CD14-positive monocyte (primary cell): ENCODE measurements at regions not wholly inside any gene's neighbourhood (a gene's known extent, or its start where the extent isn't known, plus 50 kb on each side); places are given as distances from the start of the nearest gene placed in this dataset.

Experiments used
- DNase-seq, 3 donors: peaks; one replicate each; pipeline ENCODE4 v3.0.0-alpha.2; 2011 to 2022
- H2AFZ ChIP-seq: 2 replicates; pipeline ENCODE4 v1.6.0; 2012; ENCODE audit warnings: mild to moderate bottlenecking, low read depth, low read length, inconsistent platforms; ENCODE audit not compliant: insufficient read depth, poor library complexity, severe bottlenecking
- H3K27ac ChIP-seq, 2 donors: 1 replicate in 1 of 2; 2 replicates in 1 of 2; pipeline ENCODE4 v1.5.1; 2012 to 2013; ENCODE audit warnings: low read length in 2 of 2, control low read depth in 1 of 2, inconsistent platforms in 1 of 2, low read depth in 1 of 2, mild to moderate bottlenecking in 1 of 2
- H3K27me3 ChIP-seq, 2 donors: one replicate each; pipeline versions ENCODE4 v1.6.0 to v1.6.1; 2011 to 2013; ENCODE audit warnings: low read length in 2 of 2; ENCODE audit not compliant: control insufficient read depth in 2 of 2, insufficient read depth in 2 of 2
- H3K36me3 ChIP-seq, 2 donors: replicated peaks in 1 of 2; 1 replicate in 1 of 2; 2 replicates in 1 of 2; pipeline versions ENCODE4 v1.5.1 to v1.6.1; 2012 to 2013; ENCODE audit warnings: low read length in 2 of 2, control low read depth in 1 of 2, inconsistent platforms in 1 of 2, mild to moderate bottlenecking in 1 of 2; ENCODE audit not compliant: insufficient read depth in 2 of 2, control insufficient read depth in 1 of 2
- H3K4me1 ChIP-seq, 2 donors: 1 replicate in 1 of 2; 2 replicates in 1 of 2; pipeline versions ENCODE4 v1.5.1 to v1.6.1; 2012 to 2013; ENCODE audit warnings: low read length in 2 of 2, control low read depth in 1 of 2, inconsistent platforms in 1 of 2, mild to moderate bottlenecking in 1 of 2, moderate library complexity in 1 of 2; ENCODE audit not compliant: insufficient read depth in 2 of 2, control insufficient read depth in 1 of 2
- H3K4me2 ChIP-seq: replicated peaks from 2 replicates; pipeline ENCODE3; 2012; ENCODE audit warnings: low read length, moderate library complexity, mild to moderate bottlenecking; ENCODE audit not compliant: poor library complexity, severe bottlenecking; ENCODE audit errors: extremely low read depth
- H3K4me3 ChIP-seq, 3 experiments: fragments of 200-600 bp in 1 of 3; sonication (generic) in 1 of 3; replicated peaks in 1 of 3; 1 replicate in 2 of 3; 2 replicates in 1 of 3; pipeline ENCODE4 v1.5.1; 2011 to 2013; ENCODE audit warnings: low read length in 3 of 3, mild to moderate bottlenecking in 3 of 3, control low read depth in 2 of 3, low read depth in 2 of 3, inconsistent platforms in 1 of 3, moderate library complexity in 1 of 3
- H3K79me2 ChIP-seq: 2 replicates; pipeline ENCODE4 v1.6.0; 2012; ENCODE audit warnings: mild to moderate bottlenecking, control low read depth, inconsistent platforms, low read length, moderate library complexity; ENCODE audit not compliant: insufficient read depth
- H3K9ac ChIP-seq: 2 replicates; pipeline ENCODE4 v1.6.0; 2017; ENCODE audit warnings: low read length, mild to moderate bottlenecking; ENCODE audit not compliant: insufficient read depth, poor library complexity, severe bottlenecking
- H3K9me3 ChIP-seq, 2 donors: replicated peaks in 1 of 2; 1 replicate in 1 of 2; 2 replicates in 1 of 2; pipeline versions ENCODE4 v1.5.1 to v1.6.1; 2012 to 2013; ENCODE audit warnings: low read length in 2 of 2, control low read depth in 1 of 2; ENCODE audit not compliant: control insufficient read depth in 1 of 2, insufficient read depth in 1 of 2
- H4K20me1 ChIP-seq: 2 replicates; pipeline ENCODE4 v1.6.0; 2012; ENCODE audit warnings: mild to moderate bottlenecking, low read length, control low read depth, moderate library complexity; ENCODE audit not compliant: insufficient read depth
- H3K27ac Mint-ChIP-seq, 7 donors: one replicate each; pipeline ENCODE4 v1.8.0; 2020; ENCODE audit warnings: mild to moderate bottlenecking in 7 of 7, mixed read lengths in 7 of 7, moderate library complexity in 6 of 7, inconsistent platforms in 2 of 7
- H3K27me3 Mint-ChIP-seq, 3 donors: one replicate each; pipeline ENCODE4 v1.8.0; 2021 to 2022; ENCODE audit warnings: low read depth in 3 of 3, mild to moderate bottlenecking in 3 of 3, mixed read lengths in 3 of 3, moderate library complexity in 3 of 3, inconsistent platforms in 1 of 3
- H3K36me3 Mint-ChIP-seq, 2 donors: one replicate each; pipeline ENCODE4 v1.8.0; 2020; ENCODE audit warnings: mixed read lengths in 2 of 2, inconsistent platforms in 1 of 2, mild to moderate bottlenecking in 1 of 2
- H3K4me1 Mint-ChIP-seq: one replicate; pipeline ENCODE4 v1.8.0; 2020; ENCODE audit warnings: mild to moderate bottlenecking, mixed read lengths
- H3K4me3 Mint-ChIP-seq, 2 donors: one replicate each; pipeline ENCODE4 v1.8.0; 2020; ENCODE audit warnings: mild to moderate bottlenecking in 2 of 2, mixed read lengths in 2 of 2, moderate library complexity in 1 of 2
- H3K9me3 Mint-ChIP-seq, 7 donors: one replicate each; pipeline ENCODE4 v1.8.0; 2020 to 2022; ENCODE audit warnings: mixed read lengths in 7 of 7, mild to moderate bottlenecking in 6 of 7, moderate library complexity in 6 of 7, inconsistent platforms in 2 of 7
- WGBS: methylation state at CpG from one replicate; pipeline ENCODE4 v1.1.5; 2013; ENCODE audit warnings: missing lambda C conversion rate; ENCODE audit not compliant: insufficient coverage; 5-methylcytosine and 5-hydroxymethylcytosine counted together
- intact Hi-C, 2 donors: fragments of 100-400 bp; cut with micrococcal nuclease; formaldehyde crosslinking; loops; one replicate each; pipeline versions ENCODE4 v1.15.0 to v1.15.1; 2023
- TF ChIP-seq, protein P1 (sequence below): fragments of 200-600 bp; IDR thresholded peaks from one replicate; pipeline ENCODE4 v1.8.0; 2022; ENCODE audit warnings: antibody characterized with exemption, mild to moderate bottlenecking

DNA sequence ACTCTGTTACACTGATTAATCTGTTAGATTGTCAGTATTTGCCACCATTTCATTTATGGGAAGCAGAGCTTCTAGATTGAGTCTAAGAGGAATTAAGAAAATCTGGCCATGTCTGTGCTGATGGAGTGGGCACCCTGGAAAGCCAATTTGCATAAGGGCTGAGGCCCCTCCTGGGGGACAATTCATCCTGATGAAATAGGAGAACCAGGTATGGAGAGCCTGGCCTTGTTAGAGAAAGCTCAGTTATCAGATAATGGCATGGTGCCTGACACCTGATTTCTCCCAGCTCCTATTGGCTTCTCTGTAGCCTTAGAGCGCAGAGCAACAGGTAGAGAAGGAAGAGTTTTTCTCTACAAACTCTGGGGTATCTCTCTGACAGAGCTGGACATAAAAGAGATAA, 114.2 kb downstream of the EBLN2 start:
- intact Hi-C loops: no loop called here
- WGBS: no CpG with 5 or more reads among the region's 1 CpG
- no peak for DNase-seq
- H3K4me1 Mint-ChIP-seq: no peaks in the 10 kb centered on the region
- H3K79me2 ChIP-seq: no peaks in the 10 kb centered on the region
- H3K27ac ChIP-seq: no peak overlapping the region
- no peak overlapping the region for H3K9ac ChIP-seq
- no peaks in the 10 kb centered on the region for H3K36me3 Mint-ChIP-seq
- H3K9me3 Mint-ChIP-seq: peaks cover 0 to 3% (median 0%) of the 10 kb centered on the region in 7 donors
- H3K36me3 ChIP-seq: no peaks in the 10 kb centered on the region
- H2AFZ ChIP-seq: no peak overlapping the region
- H3K9me3 ChIP-seq: no peaks in the 10 kb centered on the region
- no peak overlapping the region for H3K27ac Mint-ChIP-seq
- TF ChIP-seq, protein P1, sequence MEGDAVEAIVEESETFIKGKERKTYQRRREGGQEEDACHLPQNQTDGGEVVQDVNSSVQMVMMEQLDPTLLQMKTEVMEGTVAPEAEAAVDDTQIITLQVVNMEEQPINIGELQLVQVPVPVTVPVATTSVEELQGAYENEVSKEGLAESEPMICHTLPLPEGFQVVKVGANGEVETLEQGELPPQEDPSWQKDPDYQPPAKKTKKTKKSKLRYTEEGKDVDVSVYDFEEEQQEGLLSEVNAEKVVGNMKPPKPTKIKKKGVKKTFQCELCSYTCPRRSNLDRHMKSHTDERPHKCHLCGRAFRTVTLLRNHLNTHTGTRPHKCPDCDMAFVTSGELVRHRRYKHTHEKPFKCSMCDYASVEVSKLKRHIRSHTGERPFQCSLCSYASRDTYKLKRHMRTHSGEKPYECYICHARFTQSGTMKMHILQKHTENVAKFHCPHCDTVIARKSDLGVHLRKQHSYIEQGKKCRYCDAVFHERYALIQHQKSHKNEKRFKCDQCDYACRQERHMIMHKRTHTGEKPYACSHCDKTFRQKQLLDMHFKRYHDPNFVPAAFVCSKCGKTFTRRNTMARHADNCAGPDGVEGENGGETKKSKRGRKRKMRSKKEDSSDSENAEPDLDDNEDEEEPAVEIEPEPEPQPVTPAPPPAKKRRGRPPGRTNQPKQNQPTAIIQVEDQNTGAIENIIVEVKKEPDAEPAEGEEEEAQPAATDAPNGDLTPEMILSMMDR: no peak
- no peaks in the 10 kb centered on the region for H4K20me1 ChIP-seq
- peaks cover 0 to 3% (median 0%) of the 10 kb centered on the region in 3 donors for H3K27me3 Mint-ChIP-seq
- H3K4me2 ChIP-seq: no peak overlapping the region
- H3K4me3 Mint-ChIP-seq: no peak overlapping the region
- no peaks in the 10 kb centered on the region for H3K27me3 ChIP-seq
- H3K4me3 ChIP-seq: no peak overlapping the region
- no peaks in the 10 kb centered on the region for H3K4me1 ChIP-seq

DNA sequence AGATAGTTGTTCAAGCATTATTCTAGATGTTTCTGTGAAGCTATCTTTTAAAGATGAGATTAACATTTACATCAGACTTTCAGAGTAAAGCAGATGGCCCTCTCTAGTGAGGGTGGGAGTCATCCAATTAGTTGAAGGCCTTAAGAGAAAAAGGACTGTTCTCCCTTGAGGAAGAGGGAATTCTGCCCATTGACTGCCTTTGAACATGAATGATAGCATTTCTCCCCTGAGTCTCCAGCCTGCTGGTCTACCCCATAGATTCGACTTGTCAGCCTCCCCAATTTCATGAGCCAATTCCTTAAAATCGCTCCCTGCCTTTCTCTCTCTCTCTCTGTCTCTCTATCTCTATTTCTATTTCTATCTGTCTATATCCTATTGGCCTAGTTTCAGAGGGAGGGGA, 115.5 kb downstream of the EBLN2 start:
- intact Hi-C loops: no loop called here
- DNase-seq: no peak
- H3K36me3 Mint-ChIP-seq: no peaks in the 10 kb centered on the region
- peaks cover 1 to 3% (median 3%) of the 10 kb centered on the region in 3 donors for H3K27me3 Mint-ChIP-seq
- Histone ChIP-seq H3K9me3 (no peaks in the 10 kb centered on the region), H3K4me1 (no peaks in the 10 kb centered on the region), H3K4me2 (no peak overlapping the region), H3K79me2 (no peaks in the 10 kb centered on the region), H3K27me3 (no peaks in the 10 kb centered on the region), H3K4me3 (no peak overlapping the region), H2AFZ (no peak overlapping the region), H3K36me3 (no peaks in the 10 kb centered on the region), H4K20me1 (no peaks in the 10 kb centered on the region), H3K27ac (no peak overlapping the region), H3K9ac (no peak overlapping the region)
- H3K4me3 Mint-ChIP-seq: no peak overlapping the region
- no peak overlapping the region for H3K27ac Mint-ChIP-seq
- TF ChIP-seq, protein P1: no peak
- H3K4me1 Mint-ChIP-seq: no peaks in the 10 kb centered on the region
- WGBS: 86% methylated on average over 1 of the region's 2 CpGs
- H3K9me3 Mint-ChIP-seq: peaks cover 0 to 5% (median 0%) of the 10 kb centered on the region in 7 donors
